Osteocyte (in vitro differentiated cells): ENCODE measurements at regions not wholly inside any gene's neighbourhood (a gene's known extent, or its start where the extent isn't known, plus 50 kb on each side); places are given as distances from the start of the nearest gene placed in this dataset.

Experiments used
- DNase-seq: peaks from one replicate; pipeline ENCODE4 v3.0.0; 2021; ENCODE audit warnings: mixed read lengths; ENCODE audit not compliant: unreplicated experiment; ENCODE audit errors: extremely low spot score
- H3K27ac Mint-ChIP-seq: one replicate; pipeline ENCODE4 v1.8.0; 2021; ENCODE audit warnings: mild to moderate bottlenecking, mixed read lengths; ENCODE audit not compliant: unreplicated experiment
- H3K27me3 Mint-ChIP-seq: one replicate; pipeline ENCODE4 v1.8.0; 2021; ENCODE audit warnings: mixed read lengths; ENCODE audit not compliant: unreplicated experiment
- H3K36me3 Mint-ChIP-seq: one replicate; pipeline ENCODE4 v1.8.0; 2021; ENCODE audit warnings: mixed read lengths; ENCODE audit not compliant: unreplicated experiment
- H3K4me1 Mint-ChIP-seq: one replicate; pipeline ENCODE4 v1.8.0; 2021; ENCODE audit warnings: mixed read lengths; ENCODE audit not compliant: unreplicated experiment
- H3K4me3 Mint-ChIP-seq: one replicate; pipeline ENCODE4 v1.8.0; 2021; ENCODE audit warnings: mild to moderate bottlenecking, moderate library complexity, mixed read lengths; ENCODE audit not compliant: unreplicated experiment
- H3K9me3 Mint-ChIP-seq: one replicate; pipeline ENCODE4 v1.8.0; 2021; ENCODE audit warnings: mixed read lengths; ENCODE audit not compliant: unreplicated experiment
- CTCF ChIP-seq: fragments of 200-600 bp; sonication (generic); IDR thresholded peaks from 2 replicates; pipeline ENCODE4 v1.5.0; 2021; ENCODE audit warnings: antibody characterized with exemption, mild to moderate bottlenecking, moderate library complexity

GRCh38 chr5:21663082-21663481, 1190.1 kb downstream of the CDH12 start:
- peaks cover 4% of the 10 kb centered on the region for H3K9me3 Mint-ChIP-seq

DNA sequence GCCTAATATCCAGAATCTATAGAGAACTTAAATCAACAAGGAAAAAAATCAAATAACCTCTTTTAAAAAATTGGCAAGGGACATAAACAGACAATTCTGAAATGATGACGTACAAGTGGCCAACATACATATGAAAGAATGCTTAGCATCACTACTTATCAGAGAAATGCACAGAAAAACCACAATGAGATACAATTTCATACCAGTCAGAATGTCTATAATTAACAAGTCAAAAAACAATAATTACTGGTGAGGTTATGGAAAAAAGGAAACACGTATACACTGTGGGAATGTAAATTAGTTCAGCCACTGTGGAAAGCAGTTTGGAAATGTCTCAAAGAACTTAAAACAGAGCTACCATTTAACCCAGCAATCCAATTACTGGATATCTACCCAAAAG, 1192.0 kb downstream of the CDH12 start:
- TF ChIP-seq CTCF: no peak
- Mint-ChIP-seq H3K4me3 (no peak overlapping the region), H3K4me1 (no peaks in the 10 kb centered on the region), H3K9me3 (peaks cover 4% of the 10 kb centered on the region), H3K27ac (no peak overlapping the region), H3K27me3 (no peaks in the 10 kb centered on the region), H3K36me3 (no peaks in the 10 kb centered on the region)
- DNase-seq: no peak

More at GRCh38 chr5:21663082-21663481, 1190.1 kb downstream of the CDH12 start:
- no peak for TF ChIP-seq CTCF
- no peak for DNase-seq
- Mint-ChIP-seq H3K36me3 (no peaks in the 10 kb centered on the region), H3K4me3 (no peak overlapping the region), H3K27ac (no peak overlapping the region), H3K4me1 (no peaks in the 10 kb centered on the region), H3K27me3 (no peaks in the 10 kb centered on the region)

DNA sequence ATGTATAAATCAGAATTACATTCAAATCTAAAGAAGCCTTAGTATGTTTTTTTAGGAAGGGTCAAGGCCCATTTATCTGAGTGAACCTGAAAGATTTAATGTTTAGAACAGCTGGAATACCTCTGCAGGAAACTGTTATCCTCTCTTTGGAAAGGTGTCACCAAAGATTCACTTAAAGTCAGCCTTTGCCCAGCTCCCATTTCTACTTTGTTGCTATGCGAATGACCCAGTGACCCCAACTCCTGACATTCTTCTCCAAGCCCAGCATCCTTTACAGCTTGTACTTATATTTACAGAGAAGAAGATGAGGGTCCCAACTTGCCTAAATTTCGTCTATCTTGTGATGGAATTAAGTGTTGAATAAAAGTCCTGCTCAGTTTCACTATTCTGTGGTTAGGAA, 1198.6 kb downstream of the CDH12 start:
- no peaks in the 10 kb centered on the region for H3K27me3 Mint-ChIP-seq
- no peaks in the 10 kb centered on the region for H3K4me1 Mint-ChIP-seq
- no peak for TF ChIP-seq CTCF
- no peak for DNase-seq
- H3K36me3 Mint-ChIP-seq: no peaks in the 10 kb centered on the region
- no peaks in the 10 kb centered on the region for H3K9me3 Mint-ChIP-seq
- no peak overlapping the region for H3K4me3 Mint-ChIP-seq
- H3K27ac Mint-ChIP-seq: no peak overlapping the region

DNA sequence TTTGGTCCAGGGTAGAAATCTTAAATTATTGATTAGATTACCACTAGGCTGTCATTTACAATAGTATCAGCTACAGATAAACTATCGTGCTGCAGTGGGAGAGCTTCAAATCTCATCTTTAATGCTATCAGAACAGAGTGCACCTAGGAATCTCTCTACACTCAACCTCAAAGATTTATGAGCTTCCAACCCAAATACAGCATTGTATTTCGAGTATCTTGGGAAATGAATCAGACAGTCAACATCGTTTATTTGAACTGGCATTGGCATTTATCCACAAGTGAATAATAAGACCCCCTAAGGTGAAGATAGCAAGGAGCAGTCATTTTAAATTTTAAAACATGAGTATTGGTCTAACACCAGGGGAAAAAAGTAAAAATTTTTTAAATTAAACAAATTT, 1203.2 kb downstream of the CDH12 start:
- no peak overlapping the region for H3K27ac Mint-ChIP-seq
- no peaks in the 10 kb centered on the region for H3K9me3 Mint-ChIP-seq

DNA sequence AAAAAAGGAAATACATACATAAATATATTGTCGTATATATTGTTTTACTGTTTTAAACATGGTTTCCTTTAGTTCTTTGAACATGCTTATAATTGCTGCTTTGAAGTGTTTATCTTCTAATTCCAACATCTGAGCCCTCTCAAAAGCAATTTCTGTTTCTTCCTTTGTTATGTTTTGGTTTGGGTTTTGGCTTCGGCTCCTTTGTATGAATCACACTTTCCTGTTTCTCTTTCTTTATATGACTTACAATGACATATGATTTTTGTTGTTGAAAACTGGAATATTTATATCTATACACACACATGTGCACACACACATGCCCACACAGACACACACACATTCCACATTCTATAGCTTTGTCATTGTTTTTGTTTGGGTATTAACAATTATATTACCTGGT, 1206.7 kb downstream of the CDH12 start:
- no peak overlapping the region for H3K4me3 Mint-ChIP-seq
- TF ChIP-seq CTCF: no peak
- H3K36me3 Mint-ChIP-seq: no peaks in the 10 kb centered on the region
- H3K9me3 Mint-ChIP-seq: no peaks in the 10 kb centered on the region
- H3K4me1 Mint-ChIP-seq: no peaks in the 10 kb centered on the region
- no peak overlapping the region for H3K27ac Mint-ChIP-seq
- H3K27me3 Mint-ChIP-seq: peaks cover 12% of the 10 kb centered on the region
- DNase-seq: no peak

More for the DNA sequence above, 1203.2 kb downstream of the CDH12 start:
- TF ChIP-seq CTCF: no peak
- DNase-seq: no peak
- peaks cover 12% of the 10 kb centered on the region for H3K27me3 Mint-ChIP-seq
- no peak overlapping the region for H3K4me3 Mint-ChIP-seq
- H3K36me3 Mint-ChIP-seq: no peaks in the 10 kb centered on the region
- H3K4me1 Mint-ChIP-seq: no peaks in the 10 kb centered on the region
